H9 (cell line): ENCODE measurements at regions not wholly inside any gene's neighbourhood (a gene's known extent, or its start where the extent isn't known, plus 50 kb on each side); places are given as distances from the start of the nearest gene placed in this dataset.

ENCODE experiments used
- DNase-seq: peaks from one replicate; pipeline ENCODE4 v3.0.0-alpha.2; 2017
- H2AFZ ChIP-seq: one replicate; pipeline ENCODE4 v1.6.1; 2013; ENCODE audit warnings: mild to moderate bottlenecking, low read length, control low read depth, moderate library complexity
- H2AK5ac ChIP-seq: 2 replicates; pipeline ENCODE4 v1.6.1; 2013; ENCODE audit warnings: low read length, control low read depth, mixed read lengths; ENCODE audit not compliant: insufficient read length
- H2BK120ac ChIP-seq: one replicate; pipeline ENCODE4 v1.6.1; 2013; ENCODE audit warnings: low read depth, mild to moderate bottlenecking, low read length, control low read depth, inconsistent platforms; ENCODE audit not compliant: poor library complexity, severe bottlenecking
- H2BK12ac ChIP-seq: 2 replicates; pipeline ENCODE4 v1.6.1; 2013; ENCODE audit warnings: low read length, control low read depth, mixed read lengths, low read depth; ENCODE audit not compliant: insufficient read length
- H2BK15ac ChIP-seq: 2 replicates; pipeline ENCODE4 v1.6.1; 2013; ENCODE audit warnings: low read depth, low read length, control low read depth
- H2BK20ac ChIP-seq: one replicate; pipeline ENCODE4 v1.6.1; 2013; ENCODE audit warnings: low read depth, mild to moderate bottlenecking, low read length, control low read depth, inconsistent platforms; ENCODE audit not compliant: poor library complexity, severe bottlenecking
- H2BK5ac ChIP-seq: 2 replicates; pipeline ENCODE4 v1.6.1; 2013; ENCODE audit warnings: low read length, control low read depth, mixed read lengths; ENCODE audit not compliant: insufficient read length
- H3K14ac ChIP-seq: 2 replicates; pipeline ENCODE4 v1.6.1; 2013; ENCODE audit warnings: low read length, control low read depth; ENCODE audit not compliant: insufficient read depth
- H3K18ac ChIP-seq: 2 replicates; pipeline ENCODE4 v1.6.1; 2013; ENCODE audit warnings: low read depth, mild to moderate bottlenecking, mixed read lengths, low read length, control low read depth; ENCODE audit not compliant: insufficient read length
- H3K23ac ChIP-seq: 2 replicates; pipeline ENCODE4 v1.6.1; 2013; ENCODE audit warnings: low read length, control low read depth, mixed read lengths, low read depth; ENCODE audit not compliant: insufficient read length
- H3K23me2 ChIP-seq: 2 replicates; pipeline ENCODE4 v1.6.1; 2013; ENCODE audit warnings: low read depth, mild to moderate bottlenecking, mixed read lengths, low read length, control low read depth; ENCODE audit not compliant: insufficient read length, poor library complexity, severe bottlenecking
- H3K27ac ChIP-seq: 2 replicates; pipeline ENCODE4 v1.5.1; 2013; ENCODE audit warnings: low read length, control low read depth, mixed read lengths, low read depth; ENCODE audit not compliant: insufficient read length
- H3K27me3 ChIP-seq: 2 replicates; pipeline ENCODE4 v1.6.1; 2013; ENCODE audit warnings: low read length, control low read depth, inconsistent platforms; ENCODE audit not compliant: insufficient read depth
- H3K4ac ChIP-seq: 2 replicates; pipeline ENCODE4 v1.6.1; 2013; ENCODE audit warnings: low read depth, mild to moderate bottlenecking, control low read depth, inconsistent platforms, low read length, moderate library complexity
- H3K4me1 ChIP-seq: 2 replicates; pipeline ENCODE4 v1.6.1; 2013; ENCODE audit warnings: low read length, control low read depth, inconsistent platforms; ENCODE audit not compliant: insufficient read depth
- H3K4me2 ChIP-seq: 2 replicates; pipeline ENCODE4 v1.6.1; 2013; ENCODE audit warnings: low read length, control low read depth, mixed read lengths; ENCODE audit not compliant: insufficient read length, insufficient read depth
- H3K56ac ChIP-seq: 2 replicates; pipeline ENCODE4 v1.6.1; 2013; ENCODE audit warnings: low read depth, mild to moderate bottlenecking, mixed read lengths, low read length, control low read depth; ENCODE audit not compliant: insufficient read length
- H3K79me1 ChIP-seq: 2 replicates; pipeline ENCODE4 v1.6.1; 2013; ENCODE audit warnings: low read depth, mild to moderate bottlenecking, moderate library complexity, low read length, control low read depth, inconsistent platforms; ENCODE audit not compliant: insufficient read depth, poor library complexity, severe bottlenecking
- H3K79me2 ChIP-seq: 2 replicates; pipeline ENCODE4 v1.6.1; 2013; ENCODE audit warnings: low read length, control low read depth, inconsistent platforms; ENCODE audit not compliant: insufficient read depth
- H3K9ac ChIP-seq: 2 replicates; pipeline ENCODE4 v1.6.1; 2013; ENCODE audit warnings: low read length, control low read depth, mixed read lengths; ENCODE audit not compliant: insufficient read length; ENCODE audit errors: extremely low read depth
- H3K9me3 ChIP-seq: one replicate; pipeline ENCODE4 v1.6.1; 2013; ENCODE audit warnings: low read depth, low read length, inconsistent platforms; ENCODE audit not compliant: control insufficient read depth
- H3T11ph ChIP-seq: one replicate; pipeline ENCODE4 v1.6.1; 2013; ENCODE audit warnings: mild to moderate bottlenecking, low read length, control low read depth, inconsistent platforms
- H4K20me1 ChIP-seq: one replicate; pipeline ENCODE4 v1.6.1; 2013; ENCODE audit not compliant: control insufficient read depth, insufficient read length, insufficient read depth
- H4K5ac ChIP-seq: 2 replicates; pipeline ENCODE4 v1.6.1; 2013; ENCODE audit warnings: low read depth, mild to moderate bottlenecking, mixed read lengths, low read length, control low read depth; ENCODE audit not compliant: insufficient read length
- H4K8ac ChIP-seq: replicated peaks from 2 replicates; pipeline ENCODE4 v1.6.1; 2013; ENCODE audit warnings: low read length, control low read depth, mixed read lengths, low read depth; ENCODE audit not compliant: insufficient read length
- H4K91ac ChIP-seq: 2 replicates; pipeline ENCODE4 v1.6.1; 2013; ENCODE audit warnings: low read depth, mild to moderate bottlenecking, moderate library complexity, mixed read lengths, low read length, control low read depth; ENCODE audit not compliant: insufficient read length
- H3K27ac Mint-ChIP-seq, 3 experiments: 2 replicates in 2 of 3; 3 replicates in 1 of 3; pipeline ENCODE4 v1.8.0; 2020 to 2021; ENCODE audit warnings: mixed read lengths in 3 of 3, mild to moderate bottlenecking in 1 of 3, moderate library complexity in 1 of 3
- H3K27me3 Mint-ChIP-seq: 2 replicates; pipeline ENCODE4 v1.8.0; 2021; ENCODE audit warnings: low read depth, mild to moderate bottlenecking, moderate library complexity, mixed read lengths
- H3K36me3 Mint-ChIP-seq, 3 experiments: 2 replicates in 2 of 3; 3 replicates in 1 of 3; pipeline ENCODE4 v1.8.0; 2020 to 2021; ENCODE audit warnings: low read depth in 3 of 3, mixed read lengths in 3 of 3; ENCODE audit not compliant: insufficient read depth in 1 of 3
- H3K4me1 Mint-ChIP-seq, 2 experiments: 2 replicates each; pipeline ENCODE4 v1.8.0; 2020; ENCODE audit warnings: mixed read lengths in 2 of 2
- H3K4me3 Mint-ChIP-seq, 2 experiments: 2 replicates in 1 of 2; 3 replicates in 1 of 2; pipeline ENCODE4 v1.8.0; 2020 to 2021; ENCODE audit warnings: mild to moderate bottlenecking in 2 of 2, mixed read lengths in 2 of 2, moderate library complexity in 1 of 2
- H3K9me3 Mint-ChIP-seq, 2 experiments: 2 replicates in 1 of 2; 3 replicates in 1 of 2; pipeline ENCODE4 v1.8.0; 2020; ENCODE audit warnings: mild to moderate bottlenecking in 2 of 2, mixed read lengths in 2 of 2, moderate library complexity in 1 of 2
- CTCF ChIP-seq: fragments of 200-600 bp; sonication (generic); conservative IDR thresholded peaks from 3 replicates; pipeline ENCODE4 v1.8.0; 2021; ENCODE audit warnings: antibody characterized with exemption, mild to moderate bottlenecking

- Histone ChIP-seq H3K27ac (no peak overlapping the region), H4K91ac (no peak overlapping the region)
- H3K9me3 Mint-ChIP-seq: peaks cover 0 to 3% of the 10 kb centered on the region in 2 experiments; a peak in 2 of 5 replicates
Observed at GRCh38 chr21:28464095-28464494, 528.6 kb downstream of the LTN1 start.

More at GRCh38 chr21:28464095-28464494, 528.6 kb downstream of the LTN1 start:
- no peak overlapping the region for H3T11ph ChIP-seq
- no peaks in the 10 kb centered on the region for H3K4me1 ChIP-seq
- no peak for DNase-seq
- no peak overlapping the region for H2BK5ac ChIP-seq
- no peaks in the 10 kb centered on the region for H4K20me1 ChIP-seq
- no peaks in the 10 kb centered on the region; the same call in 1 of the 2 replicates for H3K27me3 Mint-ChIP-seq
- H3K4ac ChIP-seq: no peak overlapping the region
- no peaks in the 10 kb centered on the region for H3K79me1 ChIP-seq
- H3K23me2 ChIP-seq: no peaks in the 10 kb centered on the region
- no peak overlapping the region for H3K4me3 Mint-ChIP-seq
- H3K9me3 ChIP-seq: no peaks in the 10 kb centered on the region
- H3K18ac ChIP-seq: no peak overlapping the region
- H3K56ac ChIP-seq: no peak overlapping the region
- no peaks in the 10 kb centered on the region for H3K79me2 ChIP-seq
- H2BK15ac ChIP-seq: no peak overlapping the region
- no peaks in the 10 kb centered on the region for H3K27me3 ChIP-seq
- H4K8ac ChIP-seq: no peak overlapping the region
- H2BK20ac ChIP-seq: no peak overlapping the region
- no peak overlapping the region for H4K5ac ChIP-seq
- H2BK120ac ChIP-seq: no peak overlapping the region
- H3K27ac Mint-ChIP-seq: no peak overlapping the region
- no peak overlapping the region for H3K23ac ChIP-seq
- H3K4me1 Mint-ChIP-seq: no peaks in the 10 kb centered on the region
- no peak overlapping the region for H3K9ac ChIP-seq
- H3K36me3 Mint-ChIP-seq: no peaks in the 10 kb centered on the region
- H3K4me2 ChIP-seq: no peak overlapping the region
- H2AFZ ChIP-seq: no peak overlapping the region
- no peak for TF ChIP-seq CTCF
- H3K14ac ChIP-seq: no peak overlapping the region
- H2BK12ac ChIP-seq: no peak overlapping the region
- H2AK5ac ChIP-seq: no peak overlapping the region
